ENCODE measurements at regions not wholly inside any gene's neighbourhood (a gene's known extent, or its start where the extent isn't known, plus 50 kb on each side); places are given as distances from the start of the nearest gene placed in this dataset.

- Histone ChIP-seq H3K27ac (ENCODE audit: insufficient read depth in 1 of 2, low read depth in 1 of 2, low read length in 2 of 2, poor library complexity in 1 of 2, severe bottlenecking in 2 of 2) (no peak overlapping the region), H3K9me3 (ENCODE audit: control extremely low read depth in 1 of 5, control insufficient read depth in 4 of 5, insufficient read depth in 2 of 5, low read depth in 1 of 5, low read length in 4 of 5) (no peaks in the 10 kb centered on the region), H3K36me3 (ENCODE audit: control insufficient read depth in 4 of 4, insufficient read depth in 4 of 4, low read length in 3 of 4) (no peaks in the 10 kb centered on the region), H3K4me1 (ENCODE audit: control extremely low read depth in 1 of 4, control insufficient read depth in 4 of 4, insufficient read depth in 4 of 4, low read length in 3 of 4) (no peaks in the 10 kb centered on the region), H3K27me3 (replicated peaks in 2 of 5; ENCODE audit: control insufficient read depth in 4 of 5, insufficient read depth in 5 of 5, low read length in 4 of 5) (no peaks in the 10 kb centered on the region), H3K4me3 (ENCODE audit: control insufficient read depth in 1 of 7, extremely low read depth in 1 of 7, insufficient read depth in 4 of 7, low read depth in 2 of 7, low read length in 6 of 7) (no peak overlapping the region)
- CTCF ChIA-PET: no interaction called here
- no peak for DNase-seq
- POLR2A ChIA-PET: no interaction called here
- WGBS (ENCODE audit: insufficient coverage): no CpG with 5 or more reads among the region's 1 CpG
Measured at GRCh38 chr12:86681060-86681459, 424.9 kb upstream of the MGAT4C start.

- POLR2A ChIA-PET: no interaction called here
- no peaks in the 10 kb centered on the region for H3K27me3 ChIP-seq (replicated peaks in 2 of 5; ENCODE audit: control insufficient read depth in 4 of 5, insufficient read depth in 5 of 5, low read length in 4 of 5)
Measured at GRCh38 chr12:86675197-86675596, 419.0 kb upstream of the MGAT4C start.

GRCh38 chr12:86670986-86671385 is 414.8 kb upstream of the MGAT4C start:
- H3K27ac ChIP-seq (ENCODE audit: insufficient read depth in 1 of 2, low read depth in 1 of 2, low read length in 2 of 2, poor library complexity in 1 of 2, severe bottlenecking in 2 of 2): no peak overlapping the region
- ChIA-PET CTCF (no interaction called here), POLR2A (no interaction called here)
- no peaks in the 10 kb centered on the region for H3K4me1 ChIP-seq (ENCODE audit: control extremely low read depth in 1 of 4, control insufficient read depth in 4 of 4, insufficient read depth in 4 of 4, low read length in 3 of 4)
- no peak overlapping the region for H3K4me3 ChIP-seq (ENCODE audit: control insufficient read depth in 1 of 7, extremely low read depth in 1 of 7, insufficient read depth in 4 of 7, low read depth in 2 of 7, low read length in 6 of 7)
- DNase-seq: no peak
- no peaks in the 10 kb centered on the region for H3K9me3 ChIP-seq (ENCODE audit: control extremely low read depth in 1 of 5, control insufficient read depth in 4 of 5, insufficient read depth in 2 of 5, low read depth in 1 of 5, low read length in 4 of 5)
- no peaks in the 10 kb centered on the region for H3K27me3 ChIP-seq (replicated peaks in 2 of 5; ENCODE audit: control insufficient read depth in 4 of 5, insufficient read depth in 5 of 5, low read length in 4 of 5)
- H3K36me3 ChIP-seq (ENCODE audit: control insufficient read depth in 4 of 4, insufficient read depth in 4 of 4, low read length in 3 of 4): no peaks in the 10 kb centered on the region
- 100% methylated on average over 1 of the region's 4 CpGs for WGBS (ENCODE audit: insufficient coverage)

More at GRCh38 chr12:86675197-86675596, 419.0 kb upstream of the MGAT4C start:
- DNase-seq: no peak
- no peaks in the 10 kb centered on the region for H3K9me3 ChIP-seq (ENCODE audit: control extremely low read depth in 1 of 5, control insufficient read depth in 4 of 5, insufficient read depth in 2 of 5, low read depth in 1 of 5, low read length in 4 of 5)
- H3K4me1 ChIP-seq (ENCODE audit: control extremely low read depth in 1 of 4, control insufficient read depth in 4 of 4, insufficient read depth in 4 of 4, low read length in 3 of 4): no peaks in the 10 kb centered on the region
- no peak overlapping the region for H3K27ac ChIP-seq (ENCODE audit: insufficient read depth in 1 of 2, low read depth in 1 of 2, low read length in 2 of 2, poor library complexity in 1 of 2, severe bottlenecking in 2 of 2)
- 83% methylated on average over 3 of the region's 3 CpGs for WGBS (ENCODE audit: insufficient coverage)
- no peak overlapping the region for H3K4me3 ChIP-seq (ENCODE audit: control insufficient read depth in 1 of 7, extremely low read depth in 1 of 7, insufficient read depth in 4 of 7, low read depth in 2 of 7, low read length in 6 of 7)
- CTCF ChIA-PET: no interaction called here
- no peaks in the 10 kb centered on the region for H3K36me3 ChIP-seq (ENCODE audit: control insufficient read depth in 4 of 4, insufficient read depth in 4 of 4, low read length in 3 of 4)

GRCh38 chr12:86669010-86669409 is 412.8 kb upstream of the MGAT4C start:
- ChIA-PET CTCF (no interaction called here), POLR2A (no interaction called here)
- 79% methylated on average over 2 of the region's 3 CpGs for WGBS (ENCODE audit: insufficient coverage)
- Histone ChIP-seq H3K27me3 (replicated peaks in 2 of 5; ENCODE audit: control insufficient read depth in 4 of 5, insufficient read depth in 5 of 5, low read length in 4 of 5) (no peaks in the 10 kb centered on the region), H3K4me1 (ENCODE audit: control extremely low read depth in 1 of 4, control insufficient read depth in 4 of 4, insufficient read depth in 4 of 4, low read length in 3 of 4) (no peaks in the 10 kb centered on the region), H3K27ac (ENCODE audit: insufficient read depth in 1 of 2, low read depth in 1 of 2, low read length in 2 of 2, poor library complexity in 1 of 2, severe bottlenecking in 2 of 2) (no peak overlapping the region), H3K36me3 (ENCODE audit: control insufficient read depth in 4 of 4, insufficient read depth in 4 of 4, low read length in 3 of 4) (no peaks in the 10 kb centered on the region), H3K4me3 (ENCODE audit: control insufficient read depth in 1 of 7, extremely low read depth in 1 of 7, insufficient read depth in 4 of 7, low read depth in 2 of 7, low read length in 6 of 7) (no peak overlapping the region), H3K9me3 (ENCODE audit: control extremely low read depth in 1 of 5, control insufficient read depth in 4 of 5, insufficient read depth in 2 of 5, low read depth in 1 of 5, low read length in 4 of 5) (no peaks in the 10 kb centered on the region)
- no peak for DNase-seq

- H3K27me3 ChIP-seq (replicated peaks in 2 of 5; ENCODE audit: control insufficient read depth in 4 of 5, insufficient read depth in 5 of 5, low read length in 4 of 5): no peaks in the 10 kb centered on the region
- H3K36me3 ChIP-seq (ENCODE audit: control insufficient read depth in 4 of 4, insufficient read depth in 4 of 4, low read length in 3 of 4): no peaks in the 10 kb centered on the region
- no peak overlapping the region for H3K4me3 ChIP-seq (ENCODE audit: control insufficient read depth in 1 of 7, extremely low read depth in 1 of 7, insufficient read depth in 4 of 7, low read depth in 2 of 7, low read length in 6 of 7)
- H3K4me1 ChIP-seq (ENCODE audit: control extremely low read depth in 1 of 4, control insufficient read depth in 4 of 4, insufficient read depth in 4 of 4, low read length in 3 of 4): no peaks in the 10 kb centered on the region
- H3K9me3 ChIP-seq (ENCODE audit: control extremely low read depth in 1 of 5, control insufficient read depth in 4 of 5, insufficient read depth in 2 of 5, low read depth in 1 of 5, low read length in 4 of 5): no peaks in the 10 kb centered on the region
- H3K27ac ChIP-seq (ENCODE audit: insufficient read depth in 1 of 2, low read depth in 1 of 2, low read length in 2 of 2, poor library complexity in 1 of 2, severe bottlenecking in 2 of 2): no peak overlapping the region
- DNase-seq: no peak
- ChIA-PET CTCF (no interaction called here), POLR2A (no interaction called here)
Measured at GRCh38 chr12:86666316-86666715, 410.1 kb upstream of the MGAT4C start.

GRCh38 chr12:86663716-86664115 is 407.5 kb upstream of the MGAT4C start:
- no peak for DNase-seq
- POLR2A ChIA-PET: no interaction called here
- CTCF ChIA-PET: no interaction called here
- H3K27me3 ChIP-seq (replicated peaks in 2 of 5; ENCODE audit: control insufficient read depth in 4 of 5, insufficient read depth in 5 of 5, low read length in 4 of 5): no peaks in the 10 kb centered on the region
- H3K27ac ChIP-seq (ENCODE audit: insufficient read depth in 1 of 2, low read depth in 1 of 2, low read length in 2 of 2, poor library complexity in 1 of 2, severe bottlenecking in 2 of 2): no peak overlapping the region
- H3K36me3 ChIP-seq (ENCODE audit: control insufficient read depth in 4 of 4, insufficient read depth in 4 of 4, low read length in 3 of 4): no peaks in the 10 kb centered on the region
- no peaks in the 10 kb centered on the region for H3K4me1 ChIP-seq (ENCODE audit: control extremely low read depth in 1 of 4, control insufficient read depth in 4 of 4, insufficient read depth in 4 of 4, low read length in 3 of 4)
- H3K4me3 ChIP-seq (ENCODE audit: control insufficient read depth in 1 of 7, extremely low read depth in 1 of 7, insufficient read depth in 4 of 7, low read depth in 2 of 7, low read length in 6 of 7): no peak overlapping the region
- H3K9me3 ChIP-seq (ENCODE audit: control extremely low read depth in 1 of 5, control insufficient read depth in 4 of 5, insufficient read depth in 2 of 5, low read depth in 1 of 5, low read length in 4 of 5): no peaks in the 10 kb centered on the region

GRCh38 chr12:86663173-86663572 is 407.0 kb upstream of the MGAT4C start:
- Histone ChIP-seq H3K4me3 (ENCODE audit: control insufficient read depth in 1 of 7, extremely low read depth in 1 of 7, insufficient read depth in 4 of 7, low read depth in 2 of 7, low read length in 6 of 7) (no peak overlapping the region), H3K27ac (ENCODE audit: insufficient read depth in 1 of 2, low read depth in 1 of 2, low read length in 2 of 2, poor library complexity in 1 of 2, severe bottlenecking in 2 of 2) (no peak overlapping the region), H3K9me3 (ENCODE audit: control extremely low read depth in 1 of 5, control insufficient read depth in 4 of 5, insufficient read depth in 2 of 5, low read depth in 1 of 5, low read length in 4 of 5) (no peaks in the 10 kb centered on the region), H3K36me3 (ENCODE audit: control insufficient read depth in 4 of 4, insufficient read depth in 4 of 4, low read length in 3 of 4) (no peaks in the 10 kb centered on the region), H3K27me3 (replicated peaks in 2 of 5; ENCODE audit: control insufficient read depth in 4 of 5, insufficient read depth in 5 of 5, low read length in 4 of 5) (no peaks in the 10 kb centered on the region), H3K4me1 (ENCODE audit: control extremely low read depth in 1 of 4, control insufficient read depth in 4 of 4, insufficient read depth in 4 of 4, low read length in 3 of 4) (no peaks in the 10 kb centered on the region)
- WGBS (ENCODE audit: insufficient coverage): 100% methylated on average over 1 of the region's 3 CpGs
- ChIA-PET POLR2A (no interaction called here), CTCF (no interaction called here)
- DNase-seq: no peak

- no peak for DNase-seq
- ChIA-PET POLR2A (no interaction called here), CTCF (no interaction called here)
- Histone ChIP-seq H3K27me3 (replicated peaks in 2 of 5; ENCODE audit: control insufficient read depth in 4 of 5, insufficient read depth in 5 of 5, low read length in 4 of 5) (no peaks in the 10 kb centered on the region), H3K9me3 (ENCODE audit: control extremely low read depth in 1 of 5, control insufficient read depth in 4 of 5, insufficient read depth in 2 of 5, low read depth in 1 of 5, low read length in 4 of 5) (no peaks in the 10 kb centered on the region), H3K36me3 (ENCODE audit: control insufficient read depth in 4 of 4, insufficient read depth in 4 of 4, low read length in 3 of 4) (no peaks in the 10 kb centered on the region), H3K27ac (ENCODE audit: insufficient read depth in 1 of 2, low read depth in 1 of 2, low read length in 2 of 2, poor library complexity in 1 of 2, severe bottlenecking in 2 of 2) (no peak overlapping the region), H3K4me1 (ENCODE audit: control extremely low read depth in 1 of 4, control insufficient read depth in 4 of 4, insufficient read depth in 4 of 4, low read length in 3 of 4) (no peaks in the 10 kb centered on the region), H3K4me3 (ENCODE audit: control insufficient read depth in 1 of 7, extremely low read depth in 1 of 7, insufficient read depth in 4 of 7, low read depth in 2 of 7, low read length in 6 of 7) (no peak overlapping the region)
- WGBS (ENCODE audit: insufficient coverage): no CpG with 5 or more reads among the region's 1 CpG
Measured at GRCh38 chr12:86662464-86662863, 406.3 kb upstream of the MGAT4C start.

All from common myeloid progenitor, CD34-positive (primary cell).